Omental fat pad (tissue), 3 donors: ENCODE measurements at regions not wholly inside any gene's neighbourhood (a gene's known extent, or its start where the extent isn't known, plus 50 kb on each side); places are given as distances from the start of the nearest gene placed in this dataset. TPM values are rescaled to one million over a fixed set of nuclear protein-coding genes. Genes with fewer than 3 reads are reported as not detected.

Experiments used
- ATAC-seq: fragments of 150-250 bp; one replicate; pipeline ENCODE4 v1.9.1; 2016; ENCODE audit warnings: mild to moderate bottlenecking, moderate library complexity; ENCODE audit not compliant: low FRiP score
- DNase-seq: peaks from one replicate; pipeline ENCODE4 v3.0.0-alpha.2; 2019; ENCODE audit warnings: low spot score
- small RNA-seq: library from RNA; depleted of rRNA; stranded (forward); fragments of <200 nt; gene quantifications from one replicate; pipeline ENCODE3, GENCODE V24; 2016
- TF ChIP-seq, protein P1 (sequence below), 3 donors: fragments of 450-650 bp; IDR thresholded peaks; one replicate each; pipeline ENCODE4 v1.5.1; 2016 to 2017; ENCODE audit warnings: antibody characterized with exemption in 3 of 3, mild to moderate bottlenecking in 3 of 3, moderate library complexity in 2 of 3

DNA sequence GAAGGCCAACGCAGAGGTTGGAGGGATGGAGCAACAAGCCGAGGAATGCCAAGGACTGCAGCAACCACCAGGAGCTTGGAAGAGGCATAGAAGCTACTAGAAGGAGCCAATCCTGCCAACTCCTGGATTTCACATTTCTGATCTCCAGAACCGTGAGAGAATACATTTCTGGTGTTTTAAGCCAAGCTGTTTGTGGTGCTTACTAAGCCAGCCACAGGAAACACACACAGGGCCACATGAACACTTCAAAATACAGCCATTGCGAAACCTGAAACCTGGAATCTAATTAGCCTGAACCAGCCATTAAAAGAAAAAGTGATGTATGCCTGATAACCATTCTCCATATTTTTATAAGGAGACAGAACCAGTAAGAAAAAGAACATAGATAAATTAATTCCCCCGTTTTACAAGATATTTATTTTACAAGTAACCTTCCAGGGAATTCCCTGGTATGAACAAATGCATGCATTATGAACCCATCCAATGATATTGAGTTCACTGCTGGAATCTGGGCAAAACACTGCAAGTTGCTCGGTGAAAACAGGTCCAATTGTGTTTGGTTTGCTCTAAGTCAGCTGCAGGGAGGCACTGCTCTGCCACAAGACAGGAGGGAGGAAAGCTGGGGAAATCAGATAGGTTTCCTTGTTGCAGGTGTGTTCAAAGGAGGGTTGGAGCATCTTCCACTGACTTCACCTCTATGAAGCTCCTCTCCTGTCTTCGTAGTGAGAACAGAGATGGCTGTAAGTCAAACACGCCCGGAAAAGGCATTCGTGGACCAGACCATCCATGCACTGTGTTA, 70.2 kb downstream of the ETS2 start:
- ATAC-seq, result no peak
- no peak for DNase-seq
- TF ChIP-seq, protein P1, sequence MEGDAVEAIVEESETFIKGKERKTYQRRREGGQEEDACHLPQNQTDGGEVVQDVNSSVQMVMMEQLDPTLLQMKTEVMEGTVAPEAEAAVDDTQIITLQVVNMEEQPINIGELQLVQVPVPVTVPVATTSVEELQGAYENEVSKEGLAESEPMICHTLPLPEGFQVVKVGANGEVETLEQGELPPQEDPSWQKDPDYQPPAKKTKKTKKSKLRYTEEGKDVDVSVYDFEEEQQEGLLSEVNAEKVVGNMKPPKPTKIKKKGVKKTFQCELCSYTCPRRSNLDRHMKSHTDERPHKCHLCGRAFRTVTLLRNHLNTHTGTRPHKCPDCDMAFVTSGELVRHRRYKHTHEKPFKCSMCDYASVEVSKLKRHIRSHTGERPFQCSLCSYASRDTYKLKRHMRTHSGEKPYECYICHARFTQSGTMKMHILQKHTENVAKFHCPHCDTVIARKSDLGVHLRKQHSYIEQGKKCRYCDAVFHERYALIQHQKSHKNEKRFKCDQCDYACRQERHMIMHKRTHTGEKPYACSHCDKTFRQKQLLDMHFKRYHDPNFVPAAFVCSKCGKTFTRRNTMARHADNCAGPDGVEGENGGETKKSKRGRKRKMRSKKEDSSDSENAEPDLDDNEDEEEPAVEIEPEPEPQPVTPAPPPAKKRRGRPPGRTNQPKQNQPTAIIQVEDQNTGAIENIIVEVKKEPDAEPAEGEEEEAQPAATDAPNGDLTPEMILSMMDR (IDR thresholded peaks at IDR 0.05), result no peak

Small RNAs in the stretch of these regions (small RNA-seq; reads per million reads assigned to genes)
- not detected for gene RF00091
